SIG-M5 treated with dmso at 0.1 percent for 504 hours (cell line): ENCODE measurements at regions not wholly inside any gene's neighbourhood (a gene's known extent, or its start where the extent isn't known, plus 50 kb on each side); places are given as distances from the start of the nearest gene placed in this dataset.
"Not testable (repeated sequence)": the region's sequence is repeated elsewhere in the genome, so short reads cannot be mapped to it uniquely, and the experiment has no call there.

Source experiments
- DNase-seq: peaks from one replicate; lab custom pipeline; 2025; ENCODE audit not compliant: unreplicated experiment; lab: John Stamatoyannopoulos, UW

- no peak for DNase-seq
These were observed 115.0 kb downstream of the AGTR2 start for GRCh38 chrX:116285501-116285900.

DNA sequence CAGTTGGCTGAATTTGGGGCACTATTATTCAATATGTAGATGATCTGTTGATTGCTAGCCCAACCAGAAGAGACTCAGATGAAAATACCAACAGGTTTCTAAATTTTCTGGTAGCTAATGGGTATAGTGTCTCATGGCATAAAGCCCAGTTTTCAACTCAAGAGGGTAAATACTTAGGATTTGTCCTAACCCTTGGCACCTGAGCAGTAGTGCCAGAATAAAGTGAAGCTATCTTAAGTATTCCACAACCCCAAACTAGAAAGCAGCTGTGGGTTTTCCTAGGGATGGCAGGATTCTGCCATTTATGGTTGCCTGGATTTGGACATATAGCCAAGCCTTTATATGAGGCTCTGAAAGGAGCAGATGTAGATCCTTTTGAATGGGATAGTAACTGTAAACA is 119.0 kb downstream of the AGTR2 start:
- no peak for DNase-seq

- no peak for DNase-seq
These were observed 119.8 kb downstream of the AGTR2 start for GRCh38 chrX:116290359-116290758.

GRCh38 chrX:116292183-116292582 is 121.6 kb downstream of the AGTR2 start:
- no peak for DNase-seq

DNA sequence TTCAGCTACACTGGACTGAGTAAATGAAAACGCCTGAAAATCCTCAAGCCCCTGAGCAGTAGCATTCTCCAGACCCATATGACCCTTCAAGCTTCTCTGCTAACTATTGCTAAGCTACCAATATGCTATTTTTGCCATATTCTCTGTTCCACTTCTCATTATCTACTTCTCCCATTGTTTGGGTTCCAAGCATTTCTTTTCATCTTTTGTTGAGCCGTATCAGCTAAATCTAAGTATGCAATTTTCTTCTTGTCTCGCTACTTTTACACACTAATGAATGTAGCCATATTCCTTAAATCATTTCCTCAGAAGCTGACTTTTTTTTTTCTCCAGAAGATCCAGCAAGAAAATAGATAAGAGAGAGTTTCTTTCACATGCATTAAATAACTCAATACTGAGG is 128.4 kb downstream of the AGTR2 start:
- DNase-seq, result no peak

GRCh38 chrX:116306218-116306617 is 130.2 kb upstream of the SLC6A14 start:
- DNase-seq, result no peak

DNA sequence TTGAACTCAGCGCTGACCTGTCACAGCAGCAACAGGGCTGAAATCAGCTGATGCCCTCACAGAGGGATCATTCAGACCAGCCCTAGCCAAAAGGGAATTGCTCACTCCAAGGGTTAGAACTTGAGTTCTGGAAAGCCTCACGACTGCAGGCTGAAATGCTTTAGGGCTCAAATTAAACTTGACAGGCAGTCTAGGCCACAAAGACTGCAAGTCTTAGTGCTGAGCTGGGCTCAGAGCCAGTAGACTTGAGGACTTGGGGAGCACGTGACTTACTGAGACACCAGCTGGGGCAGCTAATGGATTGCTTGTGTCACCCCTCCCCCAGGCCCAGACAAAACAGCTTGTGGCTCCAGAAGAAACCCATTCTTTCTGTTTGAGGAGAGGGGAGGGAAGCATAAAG is 119.0 kb upstream of the SLC6A14 start:
- DNase-seq, result no peak

DNA sequence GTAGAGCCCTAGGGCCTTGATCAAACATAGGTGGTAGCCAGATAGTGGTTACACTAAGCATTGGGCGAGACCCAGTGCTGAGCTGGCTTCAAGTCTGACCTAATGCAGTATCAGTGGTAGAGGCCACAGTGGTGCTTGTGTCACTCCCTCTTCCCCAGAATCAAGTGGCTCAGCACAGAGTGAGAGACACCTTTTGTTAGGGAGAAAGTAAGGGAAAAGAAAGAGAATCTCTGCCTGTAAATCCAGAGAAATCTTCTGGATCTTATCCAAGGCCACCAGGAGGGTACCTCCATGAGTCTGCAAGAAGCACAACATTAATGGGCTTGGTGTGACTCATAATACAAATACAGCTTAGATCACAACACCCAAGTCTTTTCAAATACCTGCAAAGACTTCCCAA is 117.7 kb upstream of the SLC6A14 start:
- DNase-seq, result no peak

- no peak for DNase-seq
These were observed 114.7 kb upstream of the SLC6A14 start for GRCh38 chrX:116321711-116322110.

GRCh38 chrX:116332026-116332425 is 104.4 kb upstream of the SLC6A14 start:
- DNase-seq, result not testable (repeated sequence)

DNA sequence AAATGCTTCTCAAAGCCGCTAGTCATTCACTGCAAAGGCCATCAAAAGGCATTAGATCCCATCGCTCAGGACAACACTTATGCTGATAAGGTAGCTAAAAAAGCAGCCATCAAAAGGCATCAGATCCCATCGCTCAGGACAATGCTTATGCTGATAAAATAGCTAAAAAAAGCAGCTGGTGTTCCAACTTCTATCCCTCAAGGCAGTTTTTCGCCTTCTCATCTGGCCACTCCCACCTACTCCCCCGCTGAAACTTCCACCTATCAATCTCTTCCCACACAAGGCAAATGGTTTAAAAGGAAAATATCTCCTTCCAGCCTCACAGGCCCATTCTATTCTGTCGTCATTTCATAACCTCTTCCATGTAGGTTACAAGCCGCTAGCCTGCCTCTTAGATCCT is 101.6 kb upstream of the SLC6A14 start:
- DNase-seq, result not testable (repeated sequence)

GRCh38 chrX:116339407-116339806 is 97.0 kb upstream of the SLC6A14 start:
- no peak for DNase-seq

GRCh38 chrX:116342903-116343302 is 93.5 kb upstream of the SLC6A14 start:
- DNase-seq, result no peak

DNA sequence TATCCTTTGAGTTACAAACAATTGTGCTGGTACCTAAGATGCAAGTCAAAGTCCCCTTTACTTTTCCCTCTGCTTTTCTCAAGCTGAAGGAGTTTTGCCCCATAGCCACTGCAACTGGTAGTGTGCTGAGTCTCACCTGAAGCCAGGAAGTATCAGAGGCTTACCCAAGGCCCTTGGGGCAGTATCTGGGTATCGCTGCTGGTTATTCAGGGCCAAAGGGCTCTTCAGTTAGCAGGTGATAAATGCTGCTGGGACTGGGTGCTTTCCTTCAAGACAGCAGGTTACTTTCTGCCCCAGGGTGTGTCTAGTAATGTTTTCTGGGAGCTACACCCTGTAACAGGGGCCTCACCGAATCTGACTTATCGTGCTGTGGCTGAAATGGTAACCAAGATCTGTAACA is 90.4 kb upstream of the SLC6A14 start:
- DNase-seq, result no peak

GRCh38 chrX:116357329-116357728 is 79.1 kb upstream of the SLC6A14 start:
- no peak for DNase-seq

DNA sequence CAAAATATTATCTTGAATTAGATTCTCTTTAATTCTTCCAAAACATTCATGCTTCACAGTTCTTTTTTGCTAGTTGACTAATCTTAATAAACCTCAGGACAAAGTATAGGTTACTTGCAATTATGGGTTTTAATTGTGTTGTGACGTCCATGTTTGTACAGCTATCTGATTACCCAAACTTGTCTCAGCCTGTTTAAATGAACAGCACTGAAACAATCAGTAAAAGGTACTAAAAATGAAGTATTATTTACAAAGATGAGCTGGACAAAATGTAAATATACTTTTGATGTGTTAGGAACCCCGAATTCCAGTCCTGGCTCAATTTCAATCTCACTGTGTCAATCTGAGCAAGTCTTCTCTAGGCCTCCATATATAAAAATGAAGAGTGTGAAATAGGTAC is 57.4 kb upstream of the SLC6A14 start:
- DNase-seq, result no peak

DNA sequence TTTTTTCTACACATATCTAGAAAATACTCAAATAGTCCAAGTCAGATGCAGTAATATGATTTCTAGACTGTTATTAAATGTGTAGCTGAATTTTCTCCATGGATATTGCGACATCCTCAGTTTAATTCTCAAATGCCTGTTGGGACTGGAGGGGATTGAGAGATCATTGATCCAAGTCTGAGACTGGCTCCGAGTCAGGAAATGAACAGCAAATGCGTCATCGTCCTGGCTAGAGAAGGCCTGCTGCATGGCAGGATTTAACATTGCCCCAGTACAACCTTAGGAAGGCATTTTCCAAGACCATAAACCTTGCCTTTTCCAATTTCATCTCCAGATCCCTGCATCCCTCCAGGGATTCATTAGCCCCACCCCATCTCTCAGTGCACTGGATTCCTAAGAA is 56.6 kb upstream of the SLC6A14 start:
- no peak for DNase-seq

DNA sequence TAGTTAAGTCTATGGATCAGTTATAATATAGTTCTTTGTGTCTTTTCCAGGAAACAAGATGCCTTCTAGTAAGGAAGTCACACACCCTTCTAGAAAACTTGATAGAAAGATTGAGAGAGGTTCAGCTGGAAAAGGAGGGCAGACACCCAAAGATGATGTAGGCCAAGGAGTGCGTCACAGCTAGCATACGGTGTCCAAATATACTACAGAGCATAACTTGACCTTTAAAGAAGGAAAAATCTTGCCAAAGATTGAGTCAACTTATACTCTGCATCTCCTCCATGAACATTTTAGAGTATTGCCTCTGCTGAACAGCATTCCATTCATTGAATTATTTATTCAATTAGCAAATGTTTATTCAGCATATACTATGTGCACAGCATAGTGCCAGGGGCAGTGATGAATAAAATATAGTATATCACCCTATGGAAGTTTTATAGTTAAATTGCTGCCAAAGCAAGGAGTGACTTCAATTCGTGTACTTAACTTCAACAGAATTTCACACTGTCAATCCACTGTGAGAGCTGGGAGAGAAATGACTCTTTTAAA is 51.9 kb upstream of the SLC6A14 start:
- peak; percentile 18 for DNase-seq
